ENCODE measurements at regions not wholly inside any gene's neighbourhood (a gene's known extent, or its start where the extent isn't known, plus 50 kb on each side); places are given as distances from the start of the nearest gene placed in this dataset.

DNA sequence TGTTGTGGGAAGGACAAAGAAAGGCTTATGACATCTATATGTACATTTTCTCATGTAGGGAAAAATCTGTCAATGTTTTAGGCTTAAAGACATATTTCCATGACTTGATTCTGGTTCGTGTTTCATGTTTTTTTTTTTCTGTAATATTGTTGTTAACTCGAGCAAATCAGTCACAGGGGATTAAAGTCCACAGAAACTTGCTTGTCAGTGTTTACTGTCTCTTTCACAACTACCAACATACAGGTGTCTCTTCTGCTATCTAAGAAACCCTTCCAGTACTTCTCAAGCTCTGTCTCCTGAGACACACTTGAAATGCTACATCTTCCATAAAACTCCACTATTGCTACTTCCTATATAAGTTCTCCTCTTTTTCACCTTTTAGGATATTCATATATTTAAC lies 130.9 kb upstream of the SLITRK6 start:
- TF ChIP-seq CTCF (IDR thresholded peaks at IDR 0.05; ENCODE audit: low read depth, low read length, missing control alignments): no peak
- DNase-seq (ENCODE audit: low read depth): no peak
- no peak overlapping the region for H3K4me3 ChIP-seq (ENCODE audit: low read depth, low read length)

DNA sequence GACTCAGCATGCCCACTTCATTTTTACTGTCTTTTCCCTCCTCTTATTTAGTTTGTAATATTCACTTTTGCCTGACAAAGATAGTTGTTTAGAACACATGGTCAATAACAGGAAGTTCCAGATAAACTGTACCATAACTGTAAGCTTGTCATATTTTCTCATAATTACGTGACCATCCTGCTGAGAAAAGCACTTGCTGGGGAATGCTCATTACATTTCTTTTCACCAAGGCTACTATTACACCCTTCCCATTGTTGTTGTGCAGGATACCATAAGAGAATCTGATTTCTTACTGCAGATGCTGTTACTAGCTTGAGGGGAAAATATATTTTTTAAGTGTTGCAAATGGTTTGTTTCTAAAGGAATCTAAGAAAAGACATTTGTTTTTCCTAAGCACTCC lies 111.7 kb upstream of the SLITRK6 start:
- no peak for DNase-seq (ENCODE audit: low read depth)
- H3K4me3 ChIP-seq (ENCODE audit: low read depth, low read length): no peak overlapping the region
- TF ChIP-seq CTCF (IDR thresholded peaks at IDR 0.05; ENCODE audit: low read depth, low read length, missing control alignments): no peak

- no peak overlapping the region for H3K4me3 ChIP-seq (ENCODE audit: low read depth, low read length)
- no peak for DNase-seq (ENCODE audit: low read depth)
- no peak for TF ChIP-seq CTCF (IDR thresholded peaks at IDR 0.05; ENCODE audit: low read depth, low read length, missing control alignments)
Measured at GRCh38 chr13:85900521-85900920, 101.3 kb upstream of the SLITRK6 start.

DNA sequence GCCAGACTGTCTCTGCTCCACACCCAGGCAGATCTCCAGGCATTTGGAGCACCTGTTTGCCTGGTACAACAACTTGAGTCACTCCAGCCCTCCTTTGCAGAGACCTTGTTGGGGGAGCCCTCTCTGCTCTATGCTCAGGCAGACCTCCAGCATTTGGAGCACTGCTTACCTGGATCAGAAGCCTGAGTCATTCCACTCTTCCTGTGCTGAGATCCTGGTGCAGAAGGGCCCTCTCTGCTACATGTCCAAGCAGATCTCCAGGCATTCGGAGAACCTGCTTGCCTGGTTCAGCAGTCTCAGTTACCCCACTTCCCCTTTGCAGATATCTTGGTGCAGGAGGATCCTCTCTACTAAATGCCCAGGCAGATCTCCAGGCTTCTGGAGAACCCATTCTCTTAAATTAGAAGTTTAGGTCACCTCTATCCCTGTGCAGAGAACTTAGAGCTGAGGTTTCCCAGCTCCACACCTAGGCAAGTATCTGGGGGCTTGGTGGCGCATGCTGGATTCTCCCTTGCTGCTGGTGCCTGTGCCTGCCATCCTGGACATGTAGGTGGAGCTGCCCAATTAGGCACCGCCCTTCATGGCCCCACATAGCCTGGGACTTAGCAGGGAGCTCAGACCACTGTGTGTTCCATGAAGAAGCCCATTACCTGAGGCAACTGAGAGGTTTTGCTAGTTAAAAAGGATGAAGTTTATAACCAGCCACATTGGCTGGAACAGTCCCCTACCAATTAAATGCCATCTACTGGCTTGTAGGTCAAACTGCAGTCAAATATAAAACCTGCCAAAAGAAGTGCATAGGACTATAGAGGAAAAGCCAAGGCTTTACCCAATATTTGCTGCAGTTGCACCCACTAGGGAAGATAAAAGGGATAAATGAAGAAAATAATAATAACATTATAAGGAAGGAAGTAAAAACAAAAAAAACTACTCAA lies 97.6 kb upstream of the SLITRK6 start:
- DNase-seq (ENCODE audit: low read depth): no peak
- H3K4me3 ChIP-seq (ENCODE audit: low read depth, low read length): no peak overlapping the region
- peak; percentile 6 for TF ChIP-seq CTCF (IDR thresholded peaks at IDR 0.05; ENCODE audit: low read depth, low read length, missing control alignments)

- no peak for DNase-seq (ENCODE audit: low read depth)
- no peak overlapping the region for H3K4me3 ChIP-seq (ENCODE audit: low read depth, low read length)
- no peak for TF ChIP-seq CTCF (IDR thresholded peaks at IDR 0.05; ENCODE audit: low read depth, low read length, missing control alignments)
Measured at GRCh38 chr13:85887406-85887805, 88.2 kb upstream of the SLITRK6 start.

GRCh38 chr13:85879014-85879413 lies 79.8 kb upstream of the SLITRK6 start:
- no peak overlapping the region for H3K4me3 ChIP-seq (ENCODE audit: low read depth, low read length)
- DNase-seq (ENCODE audit: low read depth): no peak
- TF ChIP-seq CTCF (IDR thresholded peaks at IDR 0.05; ENCODE audit: low read depth, low read length, missing control alignments): no peak

All from GM12864 (cell line).